ENCODE measurements at regions not wholly inside any gene's neighbourhood (a gene's known extent, or its start where the extent isn't known, plus 50 kb on each side); places are given as distances from the start of the nearest gene placed in this dataset.
A peak's percentile ranks its signal among the peaks of the same experiment; 100 is the strongest.

- POLR2A ChIA-PET (ENCODE audit: partially characterized antibody) = no interaction called here
- no peaks in the 10 kb centered on the region for H3K36me3 ChIP-seq (ENCODE audit: insufficient read depth, low read length)
- Mint-ChIP-seq H3K9me3 (peaks cover 0 to 31% (median 10%) of the 10 kb centered on the region in 8 donors), H3K4me1 (no peaks in the 10 kb centered on the region), H3K4me3 (no peak overlapping the region), H3K27ac (no peak overlapping the region), H3K27me3 (no peaks in the 10 kb centered on the region), H3K36me3 (no peaks in the 10 kb centered on the region)
- H3K9me3 ChIP-seq (ENCODE audit: control insufficient read depth in 1 of 2, low read length in 2 of 2) = no peaks in the 10 kb centered on the region
- intact Hi-C loops (cut with micrococcal nuclease) = no loop called here
- CTCF ChIA-PET (ENCODE audit: partially characterized antibody) = no interaction called here
- no peaks in the 10 kb centered on the region for H3K27me3 ChIP-seq (ENCODE audit: insufficient read depth, low read length)
- no peak overlapping the region for H3K4me3 ChIP-seq (ENCODE audit: low read length in 2 of 2)
- H3K27ac ChIP-seq (ENCODE audit: low read depth, low read length) = no peak overlapping the region
- peak in 1 of 5 donors; percentile 25 for DNase-seq
- no peaks in the 10 kb centered on the region for H3K4me1 ChIP-seq (ENCODE audit: insufficient read depth, low read length)
These were observed 288.3 kb upstream of the CDH18 start for GRCh38 chr5:20276061-20276958.

GRCh38 chr5:20266066-20266465, 278.1 kb upstream of the CDH18 start:
- Histone ChIP-seq H3K9me3 (ENCODE audit: control insufficient read depth in 1 of 2, low read length in 2 of 2) (peaks cover 0 to 5% of the 10 kb centered on the region in 2 donors), H3K27me3 (ENCODE audit: insufficient read depth, low read length) (no peaks in the 10 kb centered on the region)
- CTCF ChIA-PET (ENCODE audit: partially characterized antibody) = no interaction called here

GRCh38 chr5:20262896-20263295, 274.9 kb upstream of the CDH18 start:
- Histone ChIP-seq H3K27me3 (ENCODE audit: insufficient read depth, low read length) (no peaks in the 10 kb centered on the region), H3K4me1 (ENCODE audit: insufficient read depth, low read length) (no peaks in the 10 kb centered on the region), H3K9me3 (ENCODE audit: control insufficient read depth in 1 of 2, low read length in 2 of 2) (peaks cover 0 to under 1% of the 10 kb centered on the region in 2 donors), H3K4me3 (ENCODE audit: low read length in 2 of 2) (no peak overlapping the region), H3K36me3 (ENCODE audit: insufficient read depth, low read length) (no peaks in the 10 kb centered on the region), H3K27ac (ENCODE audit: low read depth, low read length) (no peak overlapping the region)
- Mint-ChIP-seq H3K4me1 (no peaks in the 10 kb centered on the region), H3K27me3 (no peaks in the 10 kb centered on the region), H3K4me3 (no peak overlapping the region), H3K27ac (no peak overlapping the region), H3K9me3 (peaks cover 0 to 17% (median 6%) of the 10 kb centered on the region in 8 donors), H3K36me3 (no peaks in the 10 kb centered on the region)
- ChIA-PET POLR2A (ENCODE audit: partially characterized antibody) (no interaction called here), CTCF (ENCODE audit: partially characterized antibody) (no interaction called here)
- DNase-seq = no peak
- intact Hi-C loops (cut with micrococcal nuclease) = no loop called here

More at GRCh38 chr5:20266066-20266465, 278.1 kb upstream of the CDH18 start:
- H3K4me3 ChIP-seq (ENCODE audit: low read length in 2 of 2) = no peak overlapping the region
- H3K36me3 ChIP-seq (ENCODE audit: insufficient read depth, low read length) = no peaks in the 10 kb centered on the region
- no peak overlapping the region for H3K4me3 Mint-ChIP-seq
- no peaks in the 10 kb centered on the region for H3K27me3 Mint-ChIP-seq
- intact Hi-C loops (cut with micrococcal nuclease) = no loop called here
- POLR2A ChIA-PET (ENCODE audit: partially characterized antibody) = no interaction called here
- no peaks in the 10 kb centered on the region for H3K4me1 Mint-ChIP-seq
- no peak overlapping the region for H3K27ac Mint-ChIP-seq
- no peaks in the 10 kb centered on the region for H3K4me1 ChIP-seq (ENCODE audit: insufficient read depth, low read length)
- H3K9me3 Mint-ChIP-seq = peaks cover 0 to 25% (median 5%) of the 10 kb centered on the region in 8 donors
- no peak overlapping the region for H3K27ac ChIP-seq (ENCODE audit: low read depth, low read length)
- H3K36me3 Mint-ChIP-seq = no peaks in the 10 kb centered on the region
- DNase-seq = no peak

- Histone ChIP-seq H3K36me3 (ENCODE audit: insufficient read depth, low read length) (no peaks in the 10 kb centered on the region), H3K4me3 (ENCODE audit: low read length in 2 of 2) (no peak overlapping the region), H3K27me3 (ENCODE audit: insufficient read depth, low read length) (no peaks in the 10 kb centered on the region), H3K9me3 (ENCODE audit: control insufficient read depth in 1 of 2, low read length in 2 of 2) (peaks cover 0 to 4% of the 10 kb centered on the region in 2 donors), H3K4me1 (ENCODE audit: insufficient read depth, low read length) (no peaks in the 10 kb centered on the region), H3K27ac (ENCODE audit: low read depth, low read length) (no peak overlapping the region)
- ChIA-PET CTCF (ENCODE audit: partially characterized antibody) (no interaction called here), POLR2A (ENCODE audit: partially characterized antibody) (no interaction called here)
- H3K4me3 Mint-ChIP-seq = peak overlapping the region in 1 of 8 donors; percentile 48
- H3K9me3 Mint-ChIP-seq = peaks cover 2 to 32% (median 11%) of the 10 kb centered on the region in 8 donors
- no peaks in the 10 kb centered on the region for H3K4me1 Mint-ChIP-seq
- H3K36me3 Mint-ChIP-seq = no peaks in the 10 kb centered on the region
- intact Hi-C loops (cut with micrococcal nuclease) = no loop called here
- H3K27ac Mint-ChIP-seq = no peak overlapping the region
- no peaks in the 10 kb centered on the region for H3K27me3 Mint-ChIP-seq
- no peak for DNase-seq
These were observed 266.7 kb upstream of the CDH18 start for GRCh38 chr5:20254748-20255147.

GRCh38 chr5:20248118-20248517, 260.1 kb upstream of the CDH18 start:
- Mint-ChIP-seq H3K9me3 (peaks cover 2 to 18% (median 11%) of the 10 kb centered on the region in 8 donors), H3K4me1 (no peaks in the 10 kb centered on the region), H3K4me3 (no peak overlapping the region), H3K27ac (no peak overlapping the region), H3K27me3 (no peaks in the 10 kb centered on the region), H3K36me3 (no peaks in the 10 kb centered on the region)
- no peaks in the 10 kb centered on the region for H3K27me3 ChIP-seq (ENCODE audit: insufficient read depth, low read length)
- no peaks in the 10 kb centered on the region for H3K36me3 ChIP-seq (ENCODE audit: insufficient read depth, low read length)
- peaks cover 0 to under 1% of the 10 kb centered on the region in 2 donors for H3K9me3 ChIP-seq (ENCODE audit: control insufficient read depth in 1 of 2, low read length in 2 of 2)
- no peak overlapping the region for H3K27ac ChIP-seq (ENCODE audit: low read depth, low read length)
- DNase-seq = no peak
- intact Hi-C loops (cut with micrococcal nuclease) = no loop called here
- ChIA-PET CTCF (ENCODE audit: partially characterized antibody) (no interaction called here), POLR2A (ENCODE audit: partially characterized antibody) (no interaction called here)
- no peak overlapping the region for H3K4me3 ChIP-seq (ENCODE audit: low read length in 2 of 2)
- H3K4me1 ChIP-seq (ENCODE audit: insufficient read depth, low read length) = no peaks in the 10 kb centered on the region

- intact Hi-C loops (cut with micrococcal nuclease) = no loop called here
- Mint-ChIP-seq H3K4me3 (no peak overlapping the region), H3K36me3 (no peaks in the 10 kb centered on the region), H3K9me3 (peaks cover 0 to 18% (median 9%) of the 10 kb centered on the region in 8 donors), H3K4me1 (no peaks in the 10 kb centered on the region), H3K27ac (no peak overlapping the region), H3K27me3 (no peaks in the 10 kb centered on the region)
- H3K4me3 ChIP-seq (ENCODE audit: low read length in 2 of 2) = no peak overlapping the region
- no peak overlapping the region for H3K27ac ChIP-seq (ENCODE audit: low read depth, low read length)
- H3K36me3 ChIP-seq (ENCODE audit: insufficient read depth, low read length) = no peaks in the 10 kb centered on the region
- no peak for DNase-seq
- CTCF ChIA-PET (ENCODE audit: partially characterized antibody) = no interaction called here
- POLR2A ChIA-PET (ENCODE audit: partially characterized antibody) = no interaction called here
- H3K27me3 ChIP-seq (ENCODE audit: insufficient read depth, low read length) = no peaks in the 10 kb centered on the region
- H3K9me3 ChIP-seq (ENCODE audit: control insufficient read depth in 1 of 2, low read length in 2 of 2) = no peaks in the 10 kb centered on the region
- no peaks in the 10 kb centered on the region for H3K4me1 ChIP-seq (ENCODE audit: insufficient read depth, low read length)
These were observed 257.5 kb upstream of the CDH18 start for GRCh38 chr5:20245432-20245974.

- H3K4me1 ChIP-seq (ENCODE audit: insufficient read depth, low read length) = no peaks in the 10 kb centered on the region
- CTCF ChIA-PET (ENCODE audit: partially characterized antibody) = no interaction called here
- POLR2A ChIA-PET (ENCODE audit: partially characterized antibody) = no interaction called here
- Mint-ChIP-seq H3K27ac (no peak overlapping the region), H3K4me1 (no peaks in the 10 kb centered on the region), H3K9me3 (peaks cover 0 to 18% (median 3%) of the 10 kb centered on the region in 8 donors), H3K36me3 (no peaks in the 10 kb centered on the region), H3K27me3 (no peaks in the 10 kb centered on the region), H3K4me3 (no peak overlapping the region)
- no peaks in the 10 kb centered on the region for H3K9me3 ChIP-seq (ENCODE audit: control insufficient read depth in 1 of 2, low read length in 2 of 2)
- no peaks in the 10 kb centered on the region for H3K36me3 ChIP-seq (ENCODE audit: insufficient read depth, low read length)
- no peaks in the 10 kb centered on the region for H3K27me3 ChIP-seq (ENCODE audit: insufficient read depth, low read length)
- H3K27ac ChIP-seq (ENCODE audit: low read depth, low read length) = no peak overlapping the region
- no peak overlapping the region for H3K4me3 ChIP-seq (ENCODE audit: low read length in 2 of 2)
- intact Hi-C loops (cut with micrococcal nuclease) = no loop called here
- no peak for DNase-seq
These were observed 253.4 kb upstream of the CDH18 start for GRCh38 chr5:20241351-20241750.

Measured in CD4-positive, alpha-beta memory T cell (primary cell).